Colonic mucosa (tissue), 4 donors: ENCODE measurements at regions not wholly inside any gene's neighbourhood (a gene's known extent, or its start where the extent isn't known, plus 50 kb on each side); places are given as distances from the start of the nearest gene placed in this dataset.

Source experiments
- DNase-seq: peaks from one replicate; pipeline ENCODE4 v3.0.0-alpha.2; 2020
- H3K27ac ChIP-seq: fragments of 200-600 bp; one replicate; pipeline ENCODE4 v1.8.0; 2021
- H3K27me3 ChIP-seq: fragments of 200-600 bp; one replicate; pipeline ENCODE4 v1.8.0; 2021
- H3K36me3 ChIP-seq: fragments of 200-600 bp; one replicate; pipeline ENCODE4 v1.8.0; 2021
- H3K4me1 ChIP-seq: fragments of 200-600 bp; one replicate; pipeline ENCODE4 v1.8.0; 2021; ENCODE audit warnings: mild to moderate bottlenecking
- H3K4me3 ChIP-seq: fragments of 200-600 bp; one replicate; pipeline ENCODE4 v1.8.0; 2021
- H3K9ac ChIP-seq, 2 donors: one replicate each; pipeline ENCODE4 v1.7.0; 2013; ENCODE audit warnings: control low read depth in 2 of 2, low read depth in 2 of 2, low read length in 2 of 2
- H3K9me3 ChIP-seq: fragments of 200-600 bp; one replicate; pipeline ENCODE4 v1.8.0; 2021
- intact Hi-C: fragments of 100-400 bp; cut with DNase I; formaldehyde crosslinking; loops from one replicate; pipeline ENCODE4 v1.14.1; 2022
- TF ChIP-seq, protein P1 (sequence below): fragments of 200-600 bp; IDR thresholded peaks from one replicate; pipeline ENCODE4 v1.8.0; 2022; ENCODE audit warnings: antibody characterized with exemption, mild to moderate bottlenecking
- donor health status: healthy.
- donor health status: DM: no; HTN: no; CAD: no.
- donor health status: DM: no; HTN: no; CAD: no.

DNA sequence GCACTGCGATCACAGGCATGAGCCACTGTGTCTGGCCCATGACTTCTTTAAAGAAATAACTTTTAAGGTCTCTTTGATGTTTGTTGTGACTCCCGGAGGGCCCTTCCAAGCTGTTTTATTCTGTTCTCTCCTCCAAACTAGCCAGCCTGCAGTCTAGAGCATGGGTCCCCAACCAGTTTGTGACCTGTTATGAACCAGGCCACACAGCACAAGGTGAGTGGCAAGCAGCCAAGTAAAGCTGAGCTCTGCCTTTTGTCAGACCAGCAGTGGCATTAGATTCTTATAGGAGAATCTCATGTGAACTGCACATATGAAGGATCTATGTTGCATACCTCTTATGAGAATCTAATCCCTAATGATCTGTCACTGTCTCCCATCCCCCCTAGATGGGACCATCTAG is 223.9 kb upstream of the RGPD4 start:
- H3K27me3 ChIP-seq: no peaks in the 10 kb centered on the region
- H3K9me3 ChIP-seq: no peaks in the 10 kb centered on the region
- H3K4me3 ChIP-seq: no peak overlapping the region
- intact Hi-C loops: no loop called here
- H3K36me3 ChIP-seq: no peaks in the 10 kb centered on the region
- no peak overlapping the region for H3K9ac ChIP-seq
- H3K27ac ChIP-seq: no peak overlapping the region
- no peaks in the 10 kb centered on the region for H3K4me1 ChIP-seq
- no peak for DNase-seq
- TF ChIP-seq, protein P1, sequence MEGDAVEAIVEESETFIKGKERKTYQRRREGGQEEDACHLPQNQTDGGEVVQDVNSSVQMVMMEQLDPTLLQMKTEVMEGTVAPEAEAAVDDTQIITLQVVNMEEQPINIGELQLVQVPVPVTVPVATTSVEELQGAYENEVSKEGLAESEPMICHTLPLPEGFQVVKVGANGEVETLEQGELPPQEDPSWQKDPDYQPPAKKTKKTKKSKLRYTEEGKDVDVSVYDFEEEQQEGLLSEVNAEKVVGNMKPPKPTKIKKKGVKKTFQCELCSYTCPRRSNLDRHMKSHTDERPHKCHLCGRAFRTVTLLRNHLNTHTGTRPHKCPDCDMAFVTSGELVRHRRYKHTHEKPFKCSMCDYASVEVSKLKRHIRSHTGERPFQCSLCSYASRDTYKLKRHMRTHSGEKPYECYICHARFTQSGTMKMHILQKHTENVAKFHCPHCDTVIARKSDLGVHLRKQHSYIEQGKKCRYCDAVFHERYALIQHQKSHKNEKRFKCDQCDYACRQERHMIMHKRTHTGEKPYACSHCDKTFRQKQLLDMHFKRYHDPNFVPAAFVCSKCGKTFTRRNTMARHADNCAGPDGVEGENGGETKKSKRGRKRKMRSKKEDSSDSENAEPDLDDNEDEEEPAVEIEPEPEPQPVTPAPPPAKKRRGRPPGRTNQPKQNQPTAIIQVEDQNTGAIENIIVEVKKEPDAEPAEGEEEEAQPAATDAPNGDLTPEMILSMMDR: no peak

DNA sequence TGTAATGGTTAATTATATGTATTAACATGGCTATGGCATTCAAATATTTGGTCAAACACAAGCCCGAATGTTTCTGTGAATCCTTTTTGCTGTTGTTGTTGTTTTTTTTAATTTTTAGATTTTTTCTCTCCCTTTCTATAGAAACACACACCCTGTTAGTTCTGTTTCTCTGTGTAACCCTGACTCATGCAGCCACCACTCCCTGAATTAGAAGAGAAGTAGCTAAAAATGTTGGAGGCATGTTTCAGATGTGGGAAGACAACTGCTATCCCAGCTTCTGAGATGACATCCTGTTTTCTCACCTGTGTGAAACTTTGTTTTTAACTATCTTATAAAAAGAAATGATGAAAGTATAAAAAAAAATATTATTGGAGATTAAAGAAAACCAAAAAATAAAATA is 219.6 kb upstream of the RGPD4 start:
- TF ChIP-seq, protein P1: no peak
- H3K4me3 ChIP-seq: no peak overlapping the region
- DNase-seq: no peak
- H3K4me1 ChIP-seq: no peaks in the 10 kb centered on the region
- H3K9me3 ChIP-seq: no peaks in the 10 kb centered on the region
- H3K36me3 ChIP-seq: no peaks in the 10 kb centered on the region
- no peak overlapping the region for H3K27ac ChIP-seq
- no peaks in the 10 kb centered on the region for H3K27me3 ChIP-seq
- no peak overlapping the region for H3K9ac ChIP-seq
- intact Hi-C loops: no loop called here

DNA sequence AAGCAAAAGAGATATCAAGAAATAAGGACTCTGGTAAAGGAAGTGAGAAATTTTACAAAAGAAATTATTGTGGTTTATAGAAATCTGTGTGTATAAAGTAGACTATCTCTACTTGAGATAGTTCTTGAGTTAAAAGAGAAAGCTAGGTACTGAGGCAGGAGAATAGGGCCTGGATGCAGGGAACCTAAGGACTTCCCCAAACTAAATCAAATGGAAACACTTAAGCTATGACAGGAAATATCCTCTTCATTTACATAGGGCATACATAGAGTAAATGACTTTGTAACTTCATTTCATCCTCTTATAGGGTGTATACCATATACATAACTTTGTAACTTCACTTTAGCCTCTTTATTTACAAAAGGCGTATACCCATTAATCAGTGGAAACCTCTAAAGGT is 219.2 kb upstream of the RGPD4 start:
- no peak overlapping the region for H3K4me3 ChIP-seq
- no peak overlapping the region for H3K27ac ChIP-seq
- no peaks in the 10 kb centered on the region for H3K9me3 ChIP-seq
- H3K27me3 ChIP-seq: no peaks in the 10 kb centered on the region
- no peaks in the 10 kb centered on the region for H3K36me3 ChIP-seq
- DNase-seq: no peak
- intact Hi-C loops: no loop called here
- TF ChIP-seq, protein P1: no peak
- no peaks in the 10 kb centered on the region for H3K4me1 ChIP-seq
- no peak overlapping the region for H3K9ac ChIP-seq

DNA sequence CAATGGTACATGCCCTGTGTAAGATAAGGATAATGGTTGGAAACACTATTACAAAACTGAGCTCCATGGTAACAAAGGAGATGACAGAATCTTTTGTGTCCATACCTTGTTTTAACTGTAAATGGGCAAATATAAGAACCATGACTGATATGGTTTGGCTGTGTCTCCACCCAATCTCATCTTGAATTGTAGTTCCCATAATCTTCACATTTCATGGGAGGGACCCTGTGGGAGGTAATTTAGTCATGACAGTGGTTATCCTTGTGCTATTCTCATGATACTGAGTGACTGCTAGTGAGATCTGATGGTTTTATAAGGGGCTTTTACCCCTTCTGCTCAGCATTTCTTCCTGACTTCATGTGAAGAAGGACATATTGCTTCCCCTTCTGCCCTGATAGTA is 211.7 kb upstream of the RGPD4 start:
- H3K27ac ChIP-seq: no peak overlapping the region
- no peaks in the 10 kb centered on the region for H3K27me3 ChIP-seq
- TF ChIP-seq, protein P1: no peak
- no peak for DNase-seq
- H3K36me3 ChIP-seq: no peaks in the 10 kb centered on the region
- no peaks in the 10 kb centered on the region for H3K4me1 ChIP-seq
- H3K9me3 ChIP-seq: no peaks in the 10 kb centered on the region
- H3K9ac ChIP-seq: no peak overlapping the region
- intact Hi-C loops: no loop called here
- no peak overlapping the region for H3K4me3 ChIP-seq

DNA sequence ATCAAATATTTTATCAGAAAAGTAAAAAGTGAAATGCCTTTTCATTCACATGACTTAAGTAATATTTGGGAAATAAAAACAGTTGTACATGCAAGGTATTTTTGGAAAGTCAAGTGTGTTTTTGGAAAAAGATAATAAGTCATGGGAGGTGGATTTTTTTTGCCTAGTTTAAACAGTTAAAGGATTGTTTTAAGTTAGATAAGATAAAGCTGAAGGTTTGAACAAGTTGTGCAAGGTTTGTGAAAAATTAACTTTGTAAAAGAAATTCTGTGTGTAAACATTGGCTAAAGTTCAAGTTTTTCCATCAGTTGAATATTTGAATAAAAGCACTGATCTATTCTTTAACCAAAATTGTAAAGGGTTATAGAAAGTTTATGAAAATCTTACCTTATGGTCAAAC is 207.9 kb upstream of the RGPD4 start:
- TF ChIP-seq, protein P1: no peak
- intact Hi-C loops: no loop called here
- no peaks in the 10 kb centered on the region for H3K36me3 ChIP-seq
- H3K9me3 ChIP-seq: no peaks in the 10 kb centered on the region
- H3K27me3 ChIP-seq: no peaks in the 10 kb centered on the region
- no peak overlapping the region for H3K4me3 ChIP-seq
- no peak overlapping the region for H3K9ac ChIP-seq
- H3K4me1 ChIP-seq: no peaks in the 10 kb centered on the region
- H3K27ac ChIP-seq: no peak overlapping the region
- no peak for DNase-seq
